Spinal cord (tissue), 9 donors: ENCODE measurements at regions not wholly inside any gene's neighbourhood (a gene's known extent, or its start where the extent isn't known, plus 50 kb on each side); places are given as distances from the start of the nearest gene placed in this dataset.

Experiments
- DNase-seq, 6 donors: peaks; one replicate each; pipeline versions ENCODE4 v3.0.0 to v3.0.0-alpha.2; 2013 to 2015; ENCODE audit warnings: low spot score in 6 of 6, low read depth in 4 of 6
- H3K27ac ChIP-seq: one replicate; pipeline ENCODE4 v1.5.1; 2013; ENCODE audit warnings: low read depth, low read length, control low read depth
- H3K27me3 ChIP-seq: one replicate; pipeline ENCODE4 v1.6.1; 2013; ENCODE audit warnings: low read length; ENCODE audit not compliant: control insufficient read depth, insufficient read depth
- H3K36me3 ChIP-seq: one replicate; pipeline ENCODE4 v1.6.1; 2013; ENCODE audit warnings: low read length; ENCODE audit not compliant: control insufficient read depth, insufficient read depth
- H3K4me1 ChIP-seq: one replicate; pipeline ENCODE4 v1.6.1; 2013; ENCODE audit warnings: low read length; ENCODE audit not compliant: control insufficient read depth, insufficient read depth
- H3K4me3 ChIP-seq: one replicate; pipeline ENCODE4 v1.5.1; 2013; ENCODE audit warnings: low read depth, low read length, control low read depth
- H3K9me3 ChIP-seq: one replicate; pipeline ENCODE4 v1.6.1; 2013; ENCODE audit warnings: low read length; ENCODE audit not compliant: control insufficient read depth, insufficient read depth
- WGBS: methylation state at CpG from one replicate; pipeline ENCODE4 v1.1.5; 2013; ENCODE audit warnings: missing lambda C conversion rate; ENCODE audit not compliant: insufficient coverage; 5-methylcytosine and 5-hydroxymethylcytosine counted together
- donor health status: healthy.

- Histone ChIP-seq H3K9me3 (no peaks in the 10 kb centered on the region), H3K27me3 (no peaks in the 10 kb centered on the region), H3K27ac (no peak overlapping the region), H3K4me1 (no peaks in the 10 kb centered on the region), H3K4me3 (no peak overlapping the region), H3K36me3 (no peaks in the 10 kb centered on the region)
- 96% methylated on average over 2 of the region's 9 CpGs for WGBS
- no peak for DNase-seq
These were observed 209.0 kb downstream of the ARRDC4 start for GRCh38 chr15:98169551-98169950.

- peaks cover 14% of the 10 kb centered on the region for H3K27me3 ChIP-seq
- H3K4me3 ChIP-seq = no peak overlapping the region
- DNase-seq = peak in 2 of 6 donors; percentile 18 to 66
- no peaks in the 10 kb centered on the region for H3K4me1 ChIP-seq
- H3K36me3 ChIP-seq = no peaks in the 10 kb centered on the region
- no peaks in the 10 kb centered on the region for H3K9me3 ChIP-seq
- WGBS = 17% methylated on average over 2 of the region's 3 CpGs
- no peak overlapping the region for H3K27ac ChIP-seq
These were observed 213.8 kb downstream of the ARRDC4 start for GRCh38 chr15:98174286-98174685.

- WGBS = no CpG with 5 or more reads among the region's 3 CpGs
- no peak overlapping the region for H3K27ac ChIP-seq
- DNase-seq = peak in 1 of 6 donors; percentile 4
- no peaks in the 10 kb centered on the region for H3K36me3 ChIP-seq
- H3K27me3 ChIP-seq = peaks cover 14% of the 10 kb centered on the region
- no peaks in the 10 kb centered on the region for H3K4me1 ChIP-seq
- no peaks in the 10 kb centered on the region for H3K9me3 ChIP-seq
- no peak overlapping the region for H3K4me3 ChIP-seq
These were observed 214.3 kb downstream of the ARRDC4 start for GRCh38 chr15:98174841-98175240.

- Histone ChIP-seq H3K27me3 (peaks cover 16% of the 10 kb centered on the region), H3K27ac (no peak overlapping the region), H3K36me3 (no peaks in the 10 kb centered on the region), H3K4me1 (no peaks in the 10 kb centered on the region), H3K4me3 (no peak overlapping the region), H3K9me3 (no peaks in the 10 kb centered on the region)
- 4% methylated on average over 5 of the region's 9 CpGs for WGBS
- DNase-seq = peak; percentile 60 to 97 (median 67)
These were observed 217.6 kb downstream of the ARRDC4 start for GRCh38 chr15:98177966-98178592.

- Histone ChIP-seq H3K9me3 (no peaks in the 10 kb centered on the region), H3K4me1 (no peaks in the 10 kb centered on the region), H3K27ac (no peak overlapping the region), H3K36me3 (no peaks in the 10 kb centered on the region), H3K27me3 (peaks cover 16% of the 10 kb centered on the region), H3K4me3 (no peak overlapping the region)
- WGBS = 50% methylated on average over 5 of the region's 7 CpGs
- no peak for DNase-seq
These were observed 218.4 kb downstream of the ARRDC4 start for GRCh38 chr15:98178861-98179260.

GRCh38 chr15:98187549-98187948, 227.0 kb downstream of the ARRDC4 start:
- Histone ChIP-seq H3K36me3 (no peaks in the 10 kb centered on the region), H3K9me3 (no peaks in the 10 kb centered on the region), H3K4me3 (no peak overlapping the region), H3K27ac (no peak overlapping the region), H3K4me1 (no peaks in the 10 kb centered on the region), H3K27me3 (no peaks in the 10 kb centered on the region)
- WGBS = 86% methylated on average over 1 of the region's 7 CpGs
- no peak for DNase-seq

- no peaks in the 10 kb centered on the region for H3K27me3 ChIP-seq
- H3K27ac ChIP-seq = no peak overlapping the region
- no peaks in the 10 kb centered on the region for H3K9me3 ChIP-seq
- H3K4me3 ChIP-seq = no peak overlapping the region
- H3K36me3 ChIP-seq = no peaks in the 10 kb centered on the region
- no CpG with 5 or more reads among the region's 2 CpGs for WGBS
- no peaks in the 10 kb centered on the region for H3K4me1 ChIP-seq
- DNase-seq = no peak
These were observed 230.4 kb downstream of the ARRDC4 start for GRCh38 chr15:98190914-98191313.

- no peak overlapping the region for H3K27ac ChIP-seq
- no peaks in the 10 kb centered on the region for H3K27me3 ChIP-seq
- peak in 1 of 6 donors; percentile 72 for DNase-seq
- WGBS = no CpG with 5 or more reads among the region's 3 CpGs
- H3K36me3 ChIP-seq = no peaks in the 10 kb centered on the region
- no peak overlapping the region for H3K4me3 ChIP-seq
- H3K4me1 ChIP-seq = no peaks in the 10 kb centered on the region
- no peaks in the 10 kb centered on the region for H3K9me3 ChIP-seq
These were observed 235.3 kb downstream of the ARRDC4 start for GRCh38 chr15:98195796-98196195.

GRCh38 chr15:98196371-98196770, 235.9 kb downstream of the ARRDC4 start:
- no peak for DNase-seq
- Histone ChIP-seq H3K9me3 (no peaks in the 10 kb centered on the region), H3K27ac (no peak overlapping the region), H3K27me3 (no peaks in the 10 kb centered on the region), H3K4me3 (no peak overlapping the region), H3K36me3 (no peaks in the 10 kb centered on the region), H3K4me1 (no peaks in the 10 kb centered on the region)
- 79% methylated on average over 5 of the region's 6 CpGs for WGBS

GRCh38 chr15:98202256-98202655, 241.8 kb downstream of the ARRDC4 start:
- WGBS = 46% methylated on average over 2 of the region's 5 CpGs
- H3K4me3 ChIP-seq = no peak overlapping the region

More at GRCh38 chr15:98202256-98202655, 241.8 kb downstream of the ARRDC4 start:
- peak in 1 of 6 donors; percentile 67 for DNase-seq
- Histone ChIP-seq H3K27ac (no peak overlapping the region), H3K36me3 (no peaks in the 10 kb centered on the region), H3K9me3 (no peaks in the 10 kb centered on the region), H3K4me1 (no peaks in the 10 kb centered on the region), H3K27me3 (no peaks in the 10 kb centered on the region)
